K562 (cell line): ENCODE measurements at regions not wholly inside any gene's neighbourhood (a gene's known extent, or its start where the extent isn't known, plus 50 kb on each side); places are given as distances from the start of the nearest gene placed in this dataset.

ENCODE experiments used
- ATAC-seq: fragments of 200-7000 bp; cut with Tn5 transposase; 3 replicates; pipeline ENCODE4 v1.9.1; 2020; ENCODE audit warnings: moderate library complexity
- BruUV-seq: library from RNA; stranded (reverse); fragments of 400-500 nt; replicated peaks from 2 replicates; lab custom pipeline; 2021; lab: Mats Ljungman, UMichigan
- CTCF ChIA-PET: fragments of 300-600 bp; formaldehyde crosslinking; extraction: SDS; loops from one replicate; lab custom pipeline; 2021; ENCODE audit warnings: low intra/inter-chr PET ratio; lab: Yijun Ruan, JAX
- POLR2A ChIA-PET: fragments of 300-600, 350-650 bp; sonication (Branson Sonifier 250); formaldehyde crosslinking; extraction: SDS; loops from one replicate; lab custom pipeline; 2021; ENCODE audit warnings: antibody characterized with exemption, inconsistent platforms; lab: Yijun Ruan, JAX
- DNase-seq, 4 experiments: peaks; one replicate each; pipeline versions ENCODE4 v3.0.0 to v3.0.0-alpha.2; 2011 to 2018; ENCODE audit warnings: low spot score in 3 of 4, mixed read lengths in 3 of 4; ENCODE audit errors: extremely low read depth in 1 of 4
- FAIRE-seq: peaks from 2 replicates; lab custom pipeline; 2011; peaks lifted over from hg19 to GRCh38; lab: Jason Lieb, UNC
- H2AFZ ChIP-seq: 2 replicates; pipeline ENCODE4 v1.6.0; 2011; ENCODE audit warnings: low read depth, low read length, control low read depth, inconsistent platforms
- H3K27ac ChIP-seq: fragments of 200-600 bp; 3 replicates; pipeline ENCODE4 v1.8.0; 2011; ENCODE audit warnings: low read depth, mild to moderate bottlenecking, control low read depth, inconsistent platforms, low read length, moderate library complexity, mixed read lengths; ENCODE audit errors: extremely low read depth
- H3K27me3 ChIP-seq, 2 experiments: fragments of 300-600 bp in 1 of 2; 2 replicates in 1 of 2; 3 replicates in 1 of 2; pipeline versions ENCODE4 v1.6.0 to v1.8.0; 2011; ENCODE audit warnings: inconsistent platforms in 2 of 2, low read length in 2 of 2, mild to moderate bottlenecking in 1 of 2, mixed read lengths in 1 of 2, moderate library complexity in 1 of 2; ENCODE audit not compliant: control insufficient read depth in 2 of 2, insufficient read depth in 2 of 2
- H3K36me3 ChIP-seq: fragments of 300-600 bp; 3 replicates; pipeline ENCODE4 v1.8.0; 2011; ENCODE audit warnings: mild to moderate bottlenecking, low read length, inconsistent platforms; ENCODE audit not compliant: control insufficient read depth, insufficient read depth
- H3K4me1 ChIP-seq, 2 experiments: fragments of 200-600 bp in 1 of 2; replicated peaks in 1 of 2; 2 replicates in 1 of 2; 3 replicates in 1 of 2; pipeline versions ENCODE4 v1.5.1 to v1.8.0; 2011; ENCODE audit warnings: inconsistent platforms in 2 of 2, low read length in 2 of 2, mild to moderate bottlenecking in 1 of 2, mixed read lengths in 1 of 2, moderate library complexity in 1 of 2; ENCODE audit not compliant: control insufficient read depth in 2 of 2, insufficient read depth in 2 of 2
- H3K4me2 ChIP-seq: 2 replicates; pipeline ENCODE4 v1.6.1; 2011; ENCODE audit warnings: low read length, control low read depth, inconsistent platforms, mixed read lengths; ENCODE audit not compliant: insufficient read depth
- H3K4me3 ChIP-seq: fragments of 200-600 bp; sonication (generic), shearing (Covaris generic); 2 replicates; pipeline ENCODE4 v1.5.1; 2016; ENCODE audit warnings: control low read depth, inconsistent platforms
- H3K79me2 ChIP-seq: fragments of 200-600 bp; 3 replicates; pipeline ENCODE4 v1.8.0; 2011; ENCODE audit warnings: low read length, inconsistent platforms; ENCODE audit not compliant: control insufficient read depth, insufficient read depth
- H3K9ac ChIP-seq, 2 experiments: 2 replicates each; pipeline versions ENCODE4 v1.6.0 to v1.6.1; 2011; ENCODE audit warnings: low read depth in 2 of 2, low read length in 2 of 2, control low read depth in 1 of 2, inconsistent platforms in 1 of 2, mild to moderate bottlenecking in 1 of 2, mixed read lengths in 1 of 2; ENCODE audit not compliant: insufficient read depth in 1 of 2
- H3K9me1 ChIP-seq: one replicate; pipeline ENCODE4 v1.6.0; 2011; ENCODE audit warnings: inconsistent platforms, mild to moderate bottlenecking, low read length, moderate library complexity; ENCODE audit not compliant: control insufficient read depth, insufficient read depth
- H3K9me3 ChIP-seq: replicated peaks from 2 replicates; pipeline ENCODE4 v1.5.1; 2011; ENCODE audit warnings: low read depth, low read length, inconsistent platforms; ENCODE audit not compliant: control insufficient read depth, insufficient read depth
- H4K20me1 ChIP-seq: replicated peaks from 2 replicates; pipeline ENCODE4 v1.6.1; 2011; ENCODE audit warnings: low read length, inconsistent platforms, mixed read lengths; ENCODE audit not compliant: control insufficient read depth, insufficient read depth
- ATF1 ChIP-seq, 2 experiments: fragments of 450-650 bp in 1 of 2; IDR thresholded peaks; 2 replicates each; pipeline ENCODE4 v1.6.1; 2016; ENCODE audit warnings: missing compliant biosample characterization in 1 of 2, missing genetic modification characterization in 1 of 2
- FOXP1 ChIP-seq: sonication (generic); formaldehyde crosslinking; IDR thresholded peaks from 2 replicates; pipeline ENCODE4 v1.8.0; 2022; ENCODE audit warnings: mild to moderate bottlenecking, missing genetic modification reagents
- HMGN3 ChIP-seq: IDR thresholded peaks from 2 replicates; pipeline ENCODE4 v1.6.1; 2011; ENCODE audit warnings: borderline replicate concordance, low read depth, mild to moderate bottlenecking, mixed read lengths, low read length; ENCODE audit not compliant: insufficient read length; ENCODE audit errors: extremely low read depth
- KAT2B ChIP-seq: IDR thresholded peaks from one replicate; pipeline ENCODE4 v1.6.1; 2012; ENCODE audit warnings: low read depth, mild to moderate bottlenecking, control low read depth, inconsistent platforms, low read length, moderate library complexity
- KAT8 ChIP-seq: fragments of 450-650 bp; IDR thresholded peaks from 2 replicates; pipeline ENCODE4 v1.6.1; 2016; ENCODE audit warnings: low read depth, mild to moderate bottlenecking
- MCM2 ChIP-seq: fragments of 450-650 bp; IDR thresholded peaks from 2 replicates; pipeline ENCODE4 v1.6.1; 2017; ENCODE audit warnings: low read depth, mild to moderate bottlenecking
- RAD51 ChIP-seq: fragments of 450-650 bp; IDR thresholded peaks from 2 replicates; pipeline ENCODE4 v1.7.1; 2016; ENCODE audit warnings: low read depth, mild to moderate bottlenecking, borderline replicate concordance
- RBM17 ChIP-seq: fragments of 200-400 bp; formaldehyde crosslinking; IDR thresholded peaks from 2 replicates; pipeline ENCODE4 v1.6.1; 2017; ENCODE audit warnings: low read depth, mild to moderate bottlenecking, low read length, borderline replicate concordance
- RHOXF2B ChIP-seq: fragments of 250-450 bp; sonication (Bioruptor Pico); conservative IDR thresholded peaks from 2 replicates; pipeline ENCODE4 v1.5.1; 2021
- SMARCE1 ChIP-seq: fragments of 450-650 bp; IDR thresholded peaks from 2 replicates; pipeline ENCODE4 v1.7.1; 2016; ENCODE audit warnings: mild to moderate bottlenecking
- SNRNP70 ChIP-seq: fragments of 200-400 bp; formaldehyde crosslinking; optimal IDR thresholded peaks from 2 replicates; pipeline ENCODE3; 2017; ENCODE audit warnings: low read depth, low read length
- TARDBP ChIP-seq: fragments of 450-650 bp; IDR thresholded peaks from 2 replicates; pipeline ENCODE4 v1.6.1; 2016
- TEAD1 ChIP-seq, 2 experiments: fragments of 450-650 bp in 1 of 2; sonication (generic) in 1 of 2; formaldehyde crosslinking; IDR thresholded peaks; 2 replicates each; pipeline versions ENCODE4 v1.4.0 to v1.8.0; 2020 to 2022; ENCODE audit warnings: mild to moderate bottlenecking in 2 of 2, missing genetic modification reagents in 1 of 2
- WHSC1 ChIP-seq: IDR thresholded peaks from one replicate; pipeline ENCODE4 v1.6.1; 2012; ENCODE audit warnings: low read length, control low read depth, inconsistent platforms
- ZBED1 ChIP-seq: IDR thresholded peaks from 2 replicates; pipeline ENCODE4 v1.6.1; 2014
- ZNF696 ChIP-seq: fragments of 250-450 bp; sonication (Bioruptor Pico); conservative IDR thresholded peaks from 2 replicates; pipeline ENCODE4 v1.4.0; 2020; ENCODE audit warnings: mild to moderate bottlenecking, moderate library complexity
- WGBS: fragments of 100-300 bp; shearing (Covaris generic); methylation state at CpG from one replicate; pipeline ENCODE4 v1.1.6; 2016; ENCODE audit warnings: low coverage, mixed read lengths; ENCODE audit not compliant: insufficient coverage; ENCODE audit errors: missing lambda C conversion rate; 5-methylcytosine and 5-hydroxymethylcytosine counted together
- in situ Hi-C: fragments of 300-500 bp; cut with MboI; formaldehyde crosslinking; loops from 4 replicates; pipeline ENCODE4 v1.15.0; 2018; ENCODE audit warnings: inconsistent platforms, mixed read lengths
- intact Hi-C: fragments of 100-400 bp; cut with micrococcal nuclease; formaldehyde crosslinking; loops from 2 replicates; pipeline ENCODE4 v1.14.2; 2022
- TF ChIP-seq, protein P1 (sequence below): sonication (generic); formaldehyde crosslinking; IDR thresholded peaks from 2 replicates; pipeline ENCODE4 v1.5.0; 2020; ENCODE audit warnings: missing genetic modification reagents
- TF ChIP-seq, protein P2 (sequence below): fragments of 450-650 bp; formaldehyde crosslinking; IDR thresholded peaks from 2 replicates; pipeline ENCODE4 v1.4.0; 2022; ENCODE audit warnings: mild to moderate bottlenecking, moderate library complexity

DNA sequence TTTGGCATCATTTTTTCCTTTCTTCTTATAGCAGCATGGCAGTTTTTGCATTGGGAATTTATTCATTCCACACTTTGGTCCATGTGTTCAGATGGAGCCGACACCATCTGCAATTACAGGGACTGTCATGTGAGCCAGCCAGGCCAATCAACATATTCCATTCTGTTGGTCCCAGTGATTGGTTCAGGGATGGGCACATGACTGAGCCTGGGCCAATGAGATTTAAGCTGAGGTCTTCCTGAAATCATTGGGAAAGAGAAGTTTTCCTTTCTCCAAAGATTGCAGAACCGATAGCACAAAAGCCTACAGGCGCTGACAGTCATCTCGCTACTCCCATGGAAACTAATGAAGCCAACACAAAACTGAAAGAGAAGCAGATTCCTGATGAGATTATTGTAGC lies 841.5 kb upstream of the TMEM132C start:
- POLR2A ChIA-PET = no interaction called here
- H3K4me3 ChIP-seq = no peak overlapping the region
- no peaks in the 10 kb centered on the region for H3K36me3 ChIP-seq
- no peak overlapping the region for H2AFZ ChIP-seq
- peak in 2 of 4 experiments; percentile 9 to 15 for DNase-seq
- H3K9me3 ChIP-seq = no peaks in the 10 kb centered on the region
- no peaks in the 10 kb centered on the region for H3K79me2 ChIP-seq
- H3K27me3 ChIP-seq = no peaks in the 10 kb centered on the region; a peak in 1 of 5 replicates
- H3K4me1 ChIP-seq = no peaks in the 10 kb centered on the region
- intact Hi-C loops (no loop called here), in situ Hi-C loops (no loop called here)
- CTCF ChIA-PET = no interaction called here
- BruUV-seq = no TSS peak
- 2% methylated on average over 4 of the region's 4 CpGs for WGBS
- TF ChIP-seq ZNF696 = no peak
- peak; percentile 60; the same call in 1 of the 2 replicates for TF ChIP-seq RAD51
- TF ChIP-seq, protein P1, sequence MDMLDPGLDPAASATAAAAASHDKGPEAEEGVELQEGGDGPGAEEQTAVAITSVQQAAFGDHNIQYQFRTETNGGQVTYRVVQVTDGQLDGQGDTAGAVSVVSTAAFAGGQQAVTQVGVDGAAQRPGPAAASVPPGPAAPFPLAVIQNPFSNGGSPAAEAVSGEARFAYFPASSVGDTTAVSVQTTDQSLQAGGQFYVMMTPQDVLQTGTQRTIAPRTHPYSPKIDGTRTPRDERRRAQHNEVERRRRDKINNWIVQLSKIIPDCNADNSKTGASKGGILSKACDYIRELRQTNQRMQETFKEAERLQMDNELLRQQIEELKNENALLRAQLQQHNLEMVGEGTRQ (CRISPR knock-in tag) = peak; percentile 72
- H3K27ac ChIP-seq = no peak overlapping the region
- H4K20me1 ChIP-seq = no peaks in the 10 kb centered on the region
- no peak for FAIRE-seq
- H3K9ac ChIP-seq = no peak overlapping the region
- peak; percentile 47; the same call in 1 of the 3 replicates for ATAC-seq
- H3K4me2 ChIP-seq = no peak overlapping the region
- H3K9me1 ChIP-seq = no peaks in the 10 kb centered on the region

DNA sequence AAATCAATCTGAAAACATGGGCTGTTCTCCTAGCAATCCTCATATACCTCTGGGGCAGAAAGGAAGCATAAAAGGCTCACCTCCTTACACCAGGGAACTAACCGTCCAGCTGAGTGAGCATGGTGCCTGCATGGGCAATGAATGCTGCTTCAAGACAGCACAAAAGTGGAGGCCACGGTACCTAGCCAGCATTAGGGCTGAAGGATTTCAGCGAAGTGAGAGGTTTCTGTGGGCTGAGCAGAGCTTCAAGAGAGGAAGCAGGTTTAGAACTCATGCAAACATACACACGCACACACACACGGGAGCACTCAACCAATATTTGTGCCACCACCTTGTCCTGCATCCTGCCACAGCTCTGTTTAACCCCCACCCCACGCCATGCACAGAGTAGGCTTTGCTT lies 838.5 kb upstream of the TMEM132C start:
- no peak overlapping the region for H2AFZ ChIP-seq
- H3K9ac ChIP-seq = no peak overlapping the region
- no TSS peak for BruUV-seq
- H3K27me3 ChIP-seq = no peaks in the 10 kb centered on the region; a peak in 1 of 5 replicates
- no peaks in the 10 kb centered on the region for H4K20me1 ChIP-seq
- no peak overlapping the region for H3K4me3 ChIP-seq
- 0% methylated on average over 6 of the region's 6 CpGs for WGBS
- ChIA-PET CTCF (no interaction called here), POLR2A (no interaction called here)
- no peaks in the 10 kb centered on the region for H3K9me3 ChIP-seq
- intact Hi-C loops = no loop called here
- in situ Hi-C loops = no loop called here
- no peak for ATAC-seq
- no peak overlapping the region for H3K27ac ChIP-seq
- no peak for DNase-seq
- no peaks in the 10 kb centered on the region for H3K9me1 ChIP-seq
- no peak overlapping the region for H3K4me2 ChIP-seq
- no peaks in the 10 kb centered on the region for H3K4me1 ChIP-seq
- no peaks in the 10 kb centered on the region for H3K79me2 ChIP-seq
- no peak for FAIRE-seq
- H3K36me3 ChIP-seq = no peaks in the 10 kb centered on the region
- no peak for TF ChIP-seq ZBED1
- TF ChIP-seq SMARCE1 = no peak
- no peak for TF ChIP-seq TEAD1 (CRISPR knock-in tag; IDR thresholded peaks at IDR 0.05)
- TF ChIP-seq KAT8 = no peak
- no peak for TF ChIP-seq RBM17
- TF ChIP-seq, protein P2, sequence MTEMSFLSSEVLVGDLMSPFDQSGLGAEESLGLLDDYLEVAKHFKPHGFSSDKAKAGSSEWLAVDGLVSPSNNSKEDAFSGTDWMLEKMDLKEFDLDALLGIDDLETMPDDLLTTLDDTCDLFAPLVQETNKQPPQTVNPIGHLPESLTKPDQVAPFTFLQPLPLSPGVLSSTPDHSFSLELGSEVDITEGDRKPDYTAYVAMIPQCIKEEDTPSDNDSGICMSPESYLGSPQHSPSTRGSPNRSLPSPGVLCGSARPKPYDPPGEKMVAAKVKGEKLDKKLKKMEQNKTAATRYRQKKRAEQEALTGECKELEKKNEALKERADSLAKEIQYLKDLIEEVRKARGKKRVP (CRISPR knock-in tag) = no peak
- TF ChIP-seq WHSC1 = no peak
- TF ChIP-seq RHOXF2B (CRISPR knock-in tag) = no peak
- no peak for TF ChIP-seq TARDBP
- no peak for TF ChIP-seq KAT2B
- no peak for TF ChIP-seq SNRNP70
- no peak for TF ChIP-seq FOXP1 (CRISPR knock-in tag)
- no peak for TF ChIP-seq MCM2
- no peak for TF ChIP-seq ATF1 (CRISPR knock-in tag; IDR thresholded peaks at IDR 0.05)
- no peak for TF ChIP-seq ATF1 (tag; IDR thresholded peaks at IDR 0.05)
- no peak for TF ChIP-seq HMGN3
